K562 (cell line): ENCODE measurements at regions not wholly inside any gene's neighbourhood (a gene's known extent, or its start where the extent isn't known, plus 50 kb on each side); places are given as distances from the start of the nearest gene placed in this dataset.

Source experiments
- BRF1 ChIP-seq: IDR thresholded peaks from 3 replicates; pipeline ENCODE4 v1.6.1; 2011; ENCODE audit warnings: borderline replicate concordance, mild to moderate bottlenecking; ENCODE audit not compliant: insufficient read length; ENCODE audit errors: extremely low read depth
- HDAC2 ChIP-seq: fragments of 450-650 bp; IDR thresholded peaks from 2 replicates; pipeline ENCODE4 v1.6.1; 2016; ENCODE audit warnings: mild to moderate bottlenecking
- JUNB ChIP-seq: fragments of 450-650 bp; formaldehyde crosslinking; conservative IDR thresholded peaks from 2 replicates; pipeline ENCODE4 v1.4.0; 2020; ENCODE audit warnings: mild to moderate bottlenecking
- JUND ChIP-seq, 2 experiments: IDR thresholded peaks; 2 replicates in 1 of 2; 3 replicates in 1 of 2; pipeline ENCODE4 v1.6.1; 2011; ENCODE audit warnings: borderline replicate concordance in 2 of 2, low read depth in 2 of 2, low read length in 2 of 2, improper control_type of control experiment in 1 of 2, missing biosample characterization in 1 of 2, missing genetic modification characterization in 1 of 2, missing genetic modification reagents in 1 of 2
- MEIS2 ChIP-seq: fragments of 450-650 bp; IDR thresholded peaks from 2 replicates; pipeline ENCODE4 v1.6.1; 2014; ENCODE audit warnings: mild to moderate bottlenecking; ENCODE audit not compliant: partially characterized antibody
- POLR2AphosphoS5 ChIP-seq: IDR thresholded peaks from 2 replicates; pipeline ENCODE4 v1.6.1; 2011; ENCODE audit warnings: mild to moderate bottlenecking, low read depth, low read length, moderate library complexity; ENCODE audit not compliant: control insufficient read depth, insufficient read depth
- RAD51 ChIP-seq: fragments of 450-650 bp; IDR thresholded peaks from 2 replicates; pipeline ENCODE4 v1.7.1; 2016; ENCODE audit warnings: low read depth, mild to moderate bottlenecking, borderline replicate concordance
- TAF15 ChIP-seq: fragments of 200-400 bp; formaldehyde crosslinking; IDR thresholded peaks from 2 replicates; pipeline ENCODE4 v1.6.1; 2017; ENCODE audit warnings: mild to moderate bottlenecking, low read depth, low read length, moderate library complexity
- TARDBP ChIP-seq: fragments of 450-650 bp; IDR thresholded peaks from 2 replicates; pipeline ENCODE4 v1.6.1; 2016
- TEAD4 ChIP-seq, 2 experiments: sonication (generic) in 1 of 2; formaldehyde crosslinking in 1 of 2; IDR thresholded peaks; 2 replicates each; pipeline versions ENCODE4 v1.6.1 to v1.8.0; 2012 to 2022; ENCODE audit warnings: borderline replicate concordance in 1 of 2, inconsistent platforms in 1 of 2, low read length in 1 of 2, mild to moderate bottlenecking in 1 of 2, missing genetic modification reagents in 1 of 2
- YY1 ChIP-seq, 3 experiments: IDR thresholded peaks; 2 replicates each; pipeline ENCODE4 v1.6.1; 2011; ENCODE audit warnings: low read length in 2 of 3, mild to moderate bottlenecking in 2 of 3, moderate library complexity in 2 of 3, borderline replicate concordance in 1 of 3, control low read depth in 1 of 3, low read depth in 1 of 3; ENCODE audit not compliant: insufficient read depth in 3 of 3, insufficient replicate concordance in 2 of 3, control insufficient read depth in 1 of 3, insufficient read length in 1 of 3; ENCODE audit errors: extremely low read depth in 1 of 3
- TF ChIP-seq, protein P1 (sequence below): sonication (generic); formaldehyde crosslinking; IDR thresholded peaks from 2 replicates; pipeline ENCODE4 v1.5.0; 2020; ENCODE audit warnings: missing genetic modification reagents
- TF ChIP-seq, protein P2 (sequence below), 3 experiments: IDR thresholded peaks in 2 of 3; conservative IDR thresholded peaks in 1 of 3; 2 replicates each; pipeline ENCODE4 v1.5.1; 2011 to 2012; ENCODE audit warnings: low read length in 3 of 3, mild to moderate bottlenecking in 3 of 3, control low read depth in 2 of 3, improper control_type of control experiment in 1 of 3, inconsistent platforms in 1 of 3, low read depth in 1 of 3, mixed read lengths in 1 of 3, moderate library complexity in 1 of 3; ENCODE audit not compliant: insufficient read depth in 2 of 3
- TF ChIP-seq, protein P3 (sequence below), 3 experiments: fragments of 200-800 bp in 1 of 3; fragments of 250-450 bp in 1 of 3; fragments of 450-650 bp in 1 of 3; sonication (Bioruptor Pico) in 1 of 3; sonication (Bioruptor generic) in 1 of 3; formaldehyde crosslinking in 1 of 3; IDR thresholded peaks; 2 replicates each; pipeline versions ENCODE4 v1.6.1 to v1.8.0; 2016 to 2022; ENCODE audit warnings: mild to moderate bottlenecking in 2 of 3, missing genetic modification characterization in 2 of 3, missing compliant biosample characterization in 1 of 3, moderate library complexity in 1 of 3

DNA sequence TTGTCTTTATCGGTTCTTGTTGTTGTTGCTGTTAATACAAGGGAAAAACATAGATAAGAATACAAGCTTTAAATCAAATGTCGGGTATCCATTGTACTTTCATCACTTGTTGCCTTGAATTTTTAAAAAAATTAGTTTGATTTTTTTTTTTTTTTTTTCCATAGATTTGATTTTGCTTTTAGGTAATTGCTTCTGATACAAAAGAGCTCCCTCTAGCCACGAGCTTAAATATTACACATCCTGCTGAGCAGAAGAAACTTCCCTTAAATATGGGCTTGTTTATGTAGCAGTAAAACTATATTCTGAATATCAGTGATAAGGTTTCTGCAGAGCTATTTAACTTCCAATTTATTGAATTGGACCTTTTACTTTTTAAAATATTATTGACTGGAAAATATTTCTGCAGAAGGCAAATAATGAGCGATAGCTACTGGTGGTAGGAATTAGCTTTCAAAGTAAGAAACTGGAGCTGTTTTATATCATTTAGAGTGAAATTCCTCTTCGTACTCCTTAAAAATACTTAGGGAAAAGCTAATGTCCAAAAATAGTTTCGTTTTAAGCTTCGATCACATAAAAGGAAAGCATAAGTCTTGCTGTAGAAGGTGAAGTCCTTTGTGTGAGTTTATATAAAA, 216.9 kb downstream of the POLR1F start:
- TF ChIP-seq POLR2AphosphoS5 (no peak), TAF15 (no peak), HDAC2 (no peak), MEIS2 (no peak), YY1 (IDR thresholded peaks at IDR 0.05; ENCODE audit: borderline replicate concordance in 1 of 3, control insufficient read depth in 1 of 3, extremely low read depth in 1 of 3, insufficient read depth in 3 of 3, insufficient read length in 1 of 3, insufficient replicate concordance in 2 of 3, low read depth in 1 of 3, low read length in 2 of 3) (no peak), JUNB (no peak), TEAD4 (IDR thresholded peaks at IDR 0.05; ENCODE audit: low read length) (no peak), TEAD4 (CRISPR knock-in tag; IDR thresholded peaks at IDR 0.05; ENCODE audit: borderline replicate concordance) (no peak), RAD51 (no peak), TARDBP (no peak), JUND (IDR thresholded peaks at IDR 0.05; ENCODE audit: borderline replicate concordance, low read depth, low read length) (no peak), JUND (tag; IDR thresholded peaks at IDR 0.05; ENCODE audit: borderline replicate concordance, low read depth, low read length) (no peak), BRF1 (no peak)
- TF ChIP-seq, protein P1, sequence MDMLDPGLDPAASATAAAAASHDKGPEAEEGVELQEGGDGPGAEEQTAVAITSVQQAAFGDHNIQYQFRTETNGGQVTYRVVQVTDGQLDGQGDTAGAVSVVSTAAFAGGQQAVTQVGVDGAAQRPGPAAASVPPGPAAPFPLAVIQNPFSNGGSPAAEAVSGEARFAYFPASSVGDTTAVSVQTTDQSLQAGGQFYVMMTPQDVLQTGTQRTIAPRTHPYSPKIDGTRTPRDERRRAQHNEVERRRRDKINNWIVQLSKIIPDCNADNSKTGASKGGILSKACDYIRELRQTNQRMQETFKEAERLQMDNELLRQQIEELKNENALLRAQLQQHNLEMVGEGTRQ: no peak
- TF ChIP-seq, protein P2, sequence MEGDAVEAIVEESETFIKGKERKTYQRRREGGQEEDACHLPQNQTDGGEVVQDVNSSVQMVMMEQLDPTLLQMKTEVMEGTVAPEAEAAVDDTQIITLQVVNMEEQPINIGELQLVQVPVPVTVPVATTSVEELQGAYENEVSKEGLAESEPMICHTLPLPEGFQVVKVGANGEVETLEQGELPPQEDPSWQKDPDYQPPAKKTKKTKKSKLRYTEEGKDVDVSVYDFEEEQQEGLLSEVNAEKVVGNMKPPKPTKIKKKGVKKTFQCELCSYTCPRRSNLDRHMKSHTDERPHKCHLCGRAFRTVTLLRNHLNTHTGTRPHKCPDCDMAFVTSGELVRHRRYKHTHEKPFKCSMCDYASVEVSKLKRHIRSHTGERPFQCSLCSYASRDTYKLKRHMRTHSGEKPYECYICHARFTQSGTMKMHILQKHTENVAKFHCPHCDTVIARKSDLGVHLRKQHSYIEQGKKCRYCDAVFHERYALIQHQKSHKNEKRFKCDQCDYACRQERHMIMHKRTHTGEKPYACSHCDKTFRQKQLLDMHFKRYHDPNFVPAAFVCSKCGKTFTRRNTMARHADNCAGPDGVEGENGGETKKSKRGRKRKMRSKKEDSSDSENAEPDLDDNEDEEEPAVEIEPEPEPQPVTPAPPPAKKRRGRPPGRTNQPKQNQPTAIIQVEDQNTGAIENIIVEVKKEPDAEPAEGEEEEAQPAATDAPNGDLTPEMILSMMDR (IDR thresholded peaks at IDR 0.05 in 2 of 3, conservative IDR thresholded peaks at IDR 0.05 in 1 of 3; ENCODE audit: insufficient read depth in 2 of 3, low read depth in 1 of 3, low read length in 3 of 3): peak in 1 of 3 experiments; percentile 31; a peak in 2 of 6 replicates
- TF ChIP-seq, protein P3, sequence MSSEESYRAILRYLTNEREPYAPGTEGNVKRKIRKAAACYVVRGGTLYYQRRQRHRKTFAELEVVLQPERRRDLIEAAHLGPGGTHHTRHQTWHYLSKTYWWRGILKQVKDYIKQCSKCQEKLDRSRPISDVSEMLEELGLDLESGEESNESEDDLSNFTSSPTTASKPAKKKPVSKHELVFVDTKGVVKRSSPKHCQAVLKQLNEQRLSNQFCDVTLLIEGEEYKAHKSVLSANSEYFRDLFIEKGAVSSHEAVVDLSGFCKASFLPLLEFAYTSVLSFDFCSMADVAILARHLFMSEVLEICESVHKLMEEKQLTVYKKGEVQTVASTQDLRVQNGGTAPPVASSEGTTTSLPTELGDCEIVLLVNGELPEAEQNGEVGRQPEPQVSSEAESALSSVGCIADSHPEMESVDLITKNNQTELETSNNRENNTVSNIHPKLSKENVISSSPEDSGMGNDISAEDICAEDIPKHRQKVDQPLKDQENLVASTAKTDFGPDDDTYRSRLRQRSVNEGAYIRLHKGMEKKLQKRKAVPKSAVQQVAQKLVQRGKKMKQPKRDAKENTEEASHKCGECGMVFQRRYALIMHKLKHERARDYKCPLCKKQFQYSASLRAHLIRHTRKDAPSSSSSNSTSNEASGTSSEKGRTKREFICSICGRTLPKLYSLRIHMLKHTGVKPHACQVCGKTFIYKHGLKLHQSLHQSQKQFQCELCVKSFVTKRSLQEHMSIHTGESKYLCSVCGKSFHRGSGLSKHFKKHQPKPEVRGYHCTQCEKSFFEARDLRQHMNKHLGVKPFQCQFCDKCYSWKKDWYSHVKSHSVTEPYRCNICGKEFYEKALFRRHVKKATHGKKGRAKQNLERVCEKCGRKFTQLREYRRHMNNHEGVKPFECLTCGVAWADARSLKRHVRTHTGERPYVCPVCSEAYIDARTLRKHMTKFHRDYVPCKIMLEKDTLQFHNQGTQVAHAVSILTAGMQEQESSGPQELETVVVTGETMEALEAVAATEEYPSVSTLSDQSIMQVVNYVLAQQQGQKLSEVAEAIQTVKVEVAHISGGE (CRISPR knock-in tag; IDR thresholded peaks at IDR 0.05): no peak
